GM18907 (cell line): ENCODE measurements at regions not wholly inside any gene's neighbourhood (a gene's known extent, or its start where the extent isn't known, plus 50 kb on each side); places are given as distances from the start of the nearest gene placed in this dataset.

Experiments used
- ATAC-seq: cut with Tn5 transposase; IDR thresholded peaks from one replicate; pipeline ENCODE4 v1.9.1; 2021; ENCODE audit warnings: mild to moderate bottlenecking, moderate library complexity; ENCODE audit not compliant: unreplicated experiment

GRCh38 chr20:56949318-56949717 lies 317.1 kb downstream of the BMP7 start:
- ATAC-seq: no peak

GRCh38 chr20:56952258-56953047 lies 314.0 kb downstream of the BMP7 start:
- no peak for ATAC-seq

GRCh38 chr20:56953048-56953586 lies 313.3 kb downstream of the BMP7 start:
- no peak for ATAC-seq

- no peak for ATAC-seq
These were observed 311.6 kb downstream of the BMP7 start for GRCh38 chr20:56954797-56955196.

- ATAC-seq: no peak
These were observed 310.8 kb downstream of the BMP7 start for GRCh38 chr20:56955680-56956079.

DNA sequence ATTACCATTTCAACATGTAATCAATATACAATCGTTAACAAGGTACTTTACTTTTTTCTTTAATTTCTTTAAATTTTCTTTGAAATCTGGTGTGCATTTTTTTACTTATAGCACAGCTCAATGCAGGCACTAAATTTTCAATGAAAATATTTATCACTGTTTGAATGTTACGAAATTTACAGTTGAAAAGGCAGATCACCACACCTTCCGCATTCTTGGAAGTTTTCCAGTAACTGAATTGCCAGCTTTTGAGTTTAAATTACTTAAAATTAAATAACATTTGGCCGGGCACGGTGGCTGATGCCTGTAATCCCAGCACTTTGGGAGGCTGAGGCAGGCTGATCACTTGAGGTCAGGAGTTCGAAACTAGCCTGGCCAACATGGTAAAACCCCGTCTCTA lies 309.9 kb downstream of the BMP7 start:
- ATAC-seq: no peak

- ATAC-seq: no peak
These were observed 308.5 kb downstream of the BMP7 start for GRCh38 chr20:56957737-56958553.

DNA sequence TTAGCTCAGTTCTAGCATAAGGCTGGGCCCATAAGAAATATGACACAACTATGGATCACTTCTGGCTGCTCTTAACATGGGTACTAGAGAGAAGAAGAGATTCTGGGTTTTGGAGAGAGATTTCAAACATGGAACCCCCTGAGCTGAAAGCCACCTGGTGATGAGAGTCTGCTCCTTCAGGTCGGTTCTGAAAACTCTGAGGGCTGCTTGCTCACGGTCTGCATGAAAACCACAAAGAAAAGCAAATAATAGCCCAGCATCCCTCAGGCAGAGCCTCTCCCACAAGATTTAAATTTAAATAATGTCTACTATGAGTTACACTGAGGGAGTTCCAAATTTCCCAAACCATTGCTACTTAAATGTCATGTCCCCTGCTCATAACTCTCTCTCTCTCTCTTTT lies 301.5 kb downstream of the BMP7 start:
- ATAC-seq: no peak

DNA sequence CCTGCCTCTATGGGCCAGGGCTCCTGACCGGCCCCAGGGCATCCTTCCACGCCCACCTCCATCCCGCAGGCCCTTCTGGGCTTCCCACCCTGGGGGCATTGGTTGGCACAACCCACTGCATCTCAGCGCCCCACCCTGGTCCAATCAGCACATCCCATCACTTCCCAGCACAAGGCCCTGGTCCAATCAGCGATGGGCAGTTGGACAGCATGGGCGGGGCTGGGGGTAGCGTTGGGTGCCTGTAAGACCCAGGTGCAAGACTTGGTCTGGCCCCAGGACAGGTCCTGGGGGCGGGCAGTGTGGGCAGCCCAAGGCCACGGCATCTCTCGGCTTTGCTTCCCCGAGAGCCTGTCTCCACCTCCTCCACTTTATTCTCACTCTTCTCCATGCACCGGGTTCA lies 298.5 kb downstream of the BMP7 start:
- no peak for ATAC-seq

GRCh38 chr20:56968376-56969048 lies 297.9 kb downstream of the BMP7 start:
- no peak for ATAC-seq

DNA sequence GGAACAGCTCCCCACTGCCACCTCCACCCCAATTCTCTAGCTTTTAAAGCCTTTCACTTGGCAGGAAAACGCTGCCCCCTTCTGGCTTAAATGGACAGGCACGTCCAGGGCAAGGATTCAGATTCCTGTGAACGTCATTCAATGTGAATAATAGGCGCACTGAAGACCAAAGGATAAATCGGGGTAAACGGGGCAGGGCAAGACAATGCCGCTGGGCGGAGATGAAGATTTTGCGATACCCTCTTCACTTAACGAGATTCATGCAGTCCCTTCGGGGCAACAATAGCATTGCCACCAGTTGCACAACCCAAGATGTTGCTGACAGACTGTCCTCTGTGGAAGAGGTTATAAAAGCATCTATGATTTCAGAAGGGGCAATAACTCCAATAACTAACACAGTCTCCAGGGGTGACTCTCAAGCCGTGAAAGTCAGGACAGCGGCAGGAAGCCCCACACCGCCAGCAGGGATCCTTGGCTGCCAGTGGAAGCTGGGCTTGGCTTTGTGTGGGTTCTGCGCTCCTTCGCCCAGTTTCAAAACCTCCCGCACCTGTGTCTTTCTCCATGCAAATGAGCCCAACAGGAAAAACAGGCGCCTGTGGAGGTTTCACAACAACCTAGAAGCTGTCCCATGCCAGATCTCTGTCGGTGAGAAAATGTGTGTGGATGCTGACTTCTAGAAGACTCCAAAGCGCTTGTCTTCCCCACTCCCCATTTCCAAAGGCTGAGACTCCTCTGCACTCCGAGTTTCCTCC lies 291.8 kb downstream of the BMP7 start:
- ATAC-seq: no peak

DNA sequence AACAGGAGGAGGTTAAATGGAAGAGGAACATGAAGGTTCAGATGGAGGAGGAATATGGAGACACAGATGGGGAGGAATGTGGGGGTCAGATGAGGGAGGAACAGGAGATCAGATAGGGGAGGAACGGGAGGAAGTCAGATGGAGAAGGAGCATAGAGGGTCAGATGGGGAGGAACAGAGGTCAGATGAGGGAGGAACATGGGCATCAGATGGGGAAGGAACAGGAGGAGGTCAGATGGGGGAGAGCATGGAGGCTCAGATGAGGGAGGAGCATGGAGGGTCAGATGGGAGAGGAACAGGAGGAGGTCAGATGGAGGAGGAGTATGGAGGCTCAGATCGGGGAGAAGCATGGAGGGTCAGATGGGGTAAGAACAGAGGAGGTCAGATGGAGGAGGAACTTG lies 290.6 kb downstream of the BMP7 start:
- no peak for ATAC-seq

DNA sequence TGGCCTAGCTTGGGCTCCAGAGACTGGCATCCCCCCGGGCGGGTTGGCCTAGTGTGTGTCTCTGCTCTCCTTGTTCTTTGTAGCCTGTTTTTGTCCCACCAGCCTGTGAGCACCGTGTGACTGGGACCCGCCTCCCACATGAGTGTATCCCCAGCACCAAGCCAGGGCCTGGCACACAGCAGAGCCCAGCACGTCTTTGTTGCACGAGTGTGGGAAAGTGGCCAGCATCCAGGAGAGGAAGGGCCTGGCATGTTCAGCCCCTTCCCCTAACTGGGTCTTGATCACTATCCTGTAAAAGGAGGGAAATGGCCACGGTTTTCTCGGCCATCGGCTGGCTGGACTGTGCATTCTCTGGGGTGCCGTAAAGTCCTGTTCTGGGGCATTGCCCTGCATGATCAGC lies 290.1 kb downstream of the BMP7 start:
- no peak for ATAC-seq

DNA sequence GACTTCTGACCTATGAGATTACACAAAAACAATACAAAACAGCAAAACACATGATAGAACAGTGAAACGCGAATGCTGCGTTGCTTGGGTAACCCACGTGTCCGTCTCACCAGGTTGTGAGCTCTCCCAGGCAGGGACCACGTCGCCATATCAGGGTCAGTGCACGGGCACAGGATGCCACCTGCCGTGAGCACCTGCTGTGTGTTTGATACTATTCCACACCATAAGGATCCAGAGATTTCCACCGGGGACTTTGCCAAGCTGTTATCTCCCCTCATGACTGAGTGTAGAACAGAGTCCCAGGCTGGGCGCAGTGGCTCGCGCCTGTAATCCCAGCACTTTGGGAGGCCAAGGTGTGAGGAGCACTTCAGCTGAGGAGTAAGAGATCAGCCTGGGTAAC lies 288.0 kb downstream of the BMP7 start:
- ATAC-seq: no peak

GRCh38 chr20:56979125-56979524 lies 287.3 kb downstream of the BMP7 start:
- no peak for ATAC-seq

DNA sequence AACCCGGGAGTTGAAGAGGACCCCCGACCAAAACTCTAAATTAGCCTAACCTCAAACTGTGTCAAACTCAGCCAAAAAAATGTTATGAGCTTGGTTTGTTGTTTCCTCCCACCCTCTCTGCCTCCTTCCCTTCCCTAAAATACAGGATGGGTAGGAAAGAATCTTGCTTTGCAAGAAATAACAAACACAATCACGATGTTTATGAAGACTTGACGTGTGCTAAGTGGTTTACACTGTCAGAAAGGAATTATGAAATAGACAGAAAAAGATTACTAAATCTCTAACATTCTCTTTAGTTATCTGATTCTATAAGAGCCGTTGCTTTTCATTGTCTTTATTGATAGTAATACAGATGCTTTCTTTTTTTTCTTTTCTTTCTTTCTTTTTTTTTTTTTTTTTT lies 285.1 kb downstream of the BMP7 start:
- ATAC-seq: no peak

DNA sequence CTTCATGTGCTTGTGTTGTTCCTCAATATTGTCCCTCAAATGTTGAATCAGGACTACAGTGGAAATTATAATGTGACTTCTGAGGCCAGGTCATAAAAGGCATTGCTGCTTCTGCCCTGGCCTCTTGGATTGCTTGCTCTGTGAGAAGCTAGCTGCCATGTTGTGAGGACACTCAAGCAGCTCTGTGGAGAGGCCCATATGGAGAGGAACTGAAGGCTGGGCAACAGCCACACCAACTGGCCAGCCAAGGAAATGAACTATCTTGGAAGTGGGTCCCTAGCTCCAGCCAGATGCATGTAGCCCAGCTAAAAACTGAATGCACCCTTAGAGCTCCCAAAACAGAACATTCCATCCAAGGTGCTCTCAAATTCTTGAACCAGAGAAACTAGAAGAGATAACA lies 282.6 kb downstream of the BMP7 start:
- no peak for ATAC-seq

DNA sequence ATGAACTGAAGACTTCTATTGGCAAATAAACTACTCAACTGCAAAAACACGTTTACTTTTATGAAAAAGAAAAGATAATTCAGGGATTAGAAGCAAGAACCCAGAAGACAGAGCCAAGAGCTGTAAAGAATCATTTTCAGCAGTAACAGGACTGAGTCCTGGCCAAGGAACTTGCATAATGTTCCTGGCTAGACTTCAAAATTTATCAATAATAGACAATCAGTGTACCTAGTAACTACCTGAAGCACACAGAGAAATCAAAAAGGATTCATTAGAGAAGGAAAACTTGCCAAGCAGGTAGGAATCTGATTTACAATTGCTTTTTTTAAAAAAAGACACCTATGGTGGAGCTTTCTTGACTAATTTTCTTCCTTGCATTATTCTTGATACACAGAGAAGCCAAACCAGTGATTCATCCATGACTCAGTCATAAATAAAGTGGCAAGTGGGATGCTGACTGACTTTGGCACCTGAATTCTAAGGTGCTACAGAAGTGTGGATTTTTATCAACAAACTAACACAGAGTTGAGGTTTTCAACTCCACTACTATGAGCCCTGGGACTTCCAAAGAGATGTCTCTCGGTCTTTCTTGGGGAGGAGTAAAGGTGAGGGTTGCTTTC lies 281.3 kb downstream of the BMP7 start:
- no peak for ATAC-seq

DNA sequence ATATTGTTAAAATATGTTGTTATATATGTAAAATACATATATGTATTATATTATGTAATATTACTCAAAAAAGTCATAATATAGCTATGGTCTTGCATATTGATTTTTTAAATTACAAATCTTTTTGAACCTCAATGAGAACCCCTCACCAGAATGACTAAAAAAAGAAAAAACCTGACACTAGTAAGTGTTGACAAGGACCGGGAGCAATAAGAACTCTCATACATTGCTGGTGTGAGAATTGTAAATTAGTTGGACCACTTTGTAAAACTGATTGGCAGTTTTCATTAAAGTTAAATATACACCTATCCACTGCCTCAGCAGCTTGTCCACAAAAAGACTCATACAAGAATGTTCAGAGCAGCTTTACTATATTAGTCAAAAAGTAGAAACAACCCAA lies 280.0 kb downstream of the BMP7 start:
- ATAC-seq: no peak
